ENCODE measurements at regions not wholly inside any gene's neighbourhood (a gene's known extent, or its start where the extent isn't known, plus 50 kb on each side); places are given as distances from the start of the nearest gene placed in this dataset.

- TF ChIP-seq EZH2 (IDR thresholded peaks at IDR 0.05; ENCODE audit: borderline replicate concordance, control insufficient read depth, low read depth, low read length) (no peak), CTCF (IDR thresholded peaks at IDR 0.05 in 2 of 3, conservative IDR thresholded peaks at IDR 0.05 in 1 of 3; ENCODE audit: control insufficient read depth in 2 of 3, extremely low read depth in 1 of 3, insufficient read depth in 1 of 3, low read depth in 3 of 3, low read length in 3 of 3) (no peak), SIN3A (IDR thresholded peaks at IDR 0.05; ENCODE audit: low read depth, low read length) (no peak), POLR2A (IDR thresholded peaks at IDR 0.05; ENCODE audit: low read depth, low read length) (no peak), RBBP5 (conservative IDR thresholded peaks at IDR 0.05) (no peak), SRF (IDR thresholded peaks at IDR 0.05; ENCODE audit: low read depth in 2 of 2, low read length in 2 of 2) (no peak), HDAC6 (IDR thresholded peaks at IDR 0.05; ENCODE audit: unreplicated experiment) (no peak), HDGF (IDR thresholded peaks at IDR 0.05) (no peak), BHLHE40 (IDR thresholded peaks at IDR 0.05; ENCODE audit: borderline replicate concordance in 1 of 2, low read depth in 2 of 2, low read length in 1 of 2) (no peak), ZNF687 (IDR thresholded peaks at IDR 0.05) (no peak), MAX (IDR thresholded peaks at IDR 0.05; ENCODE audit: low read depth, low read length) (no peak), ZSCAN29 (IDR thresholded peaks at IDR 0.05) (no peak), ZZZ3 (IDR thresholded peaks at IDR 0.05; ENCODE audit: control insufficient read depth, insufficient read length, low read depth) (no peak)
Observed at GRCh38 chr11:34791780-34792542, 124.2 kb downstream of the APIP start.

All from GM12878 (cell line).